GM19372 (cell line): ENCODE measurements at regions not wholly inside any gene's neighbourhood (a gene's known extent, or its start where the extent isn't known, plus 50 kb on each side); places are given as distances from the start of the nearest gene placed in this dataset.

Experiments used
- ATAC-seq: cut with Tn5 transposase; IDR thresholded peaks from one replicate; pipeline ENCODE4 v1.9.1; 2021; ENCODE audit warnings: mild to moderate bottlenecking, low read depth, moderate library complexity; ENCODE audit not compliant: unreplicated experiment

DNA sequence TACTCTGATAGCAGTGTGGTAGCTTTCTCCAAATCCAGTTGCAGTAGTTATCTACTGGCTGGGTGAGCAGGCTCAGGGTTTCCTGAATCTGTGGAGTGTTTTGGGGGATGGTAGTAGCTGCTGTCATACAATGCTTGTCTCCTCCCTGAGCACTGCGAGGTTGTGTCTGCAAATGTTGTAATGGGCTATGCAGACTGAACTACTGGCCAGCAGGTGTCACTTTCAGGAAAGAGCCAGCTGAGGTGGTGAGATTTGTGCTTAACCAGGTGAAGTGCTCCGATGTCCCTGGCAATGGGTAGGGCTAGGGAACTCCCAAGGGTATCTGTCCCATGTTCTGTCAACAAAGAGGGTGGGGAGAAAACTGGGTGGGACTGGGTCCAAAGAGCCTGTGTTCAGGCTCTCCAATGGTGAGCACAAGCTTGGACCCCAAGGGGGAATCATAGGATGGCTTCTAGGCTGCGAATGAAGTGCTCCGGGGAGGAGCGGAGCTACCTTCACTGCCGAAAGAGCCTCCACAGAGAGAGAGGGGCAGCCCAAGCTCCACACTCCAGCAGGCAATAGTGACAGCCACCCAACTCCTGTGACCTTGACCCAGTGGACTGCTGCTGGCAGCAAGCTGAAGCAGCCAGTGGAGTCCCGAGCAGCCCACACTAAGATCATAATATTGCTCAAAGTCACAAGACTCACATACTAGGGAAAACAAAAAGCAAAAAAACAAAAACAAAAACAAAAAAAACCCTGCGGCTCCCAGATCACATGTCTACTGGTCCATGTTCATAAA lies 1324.0 kb upstream of the USP15 start:
- ATAC-seq: no peak

DNA sequence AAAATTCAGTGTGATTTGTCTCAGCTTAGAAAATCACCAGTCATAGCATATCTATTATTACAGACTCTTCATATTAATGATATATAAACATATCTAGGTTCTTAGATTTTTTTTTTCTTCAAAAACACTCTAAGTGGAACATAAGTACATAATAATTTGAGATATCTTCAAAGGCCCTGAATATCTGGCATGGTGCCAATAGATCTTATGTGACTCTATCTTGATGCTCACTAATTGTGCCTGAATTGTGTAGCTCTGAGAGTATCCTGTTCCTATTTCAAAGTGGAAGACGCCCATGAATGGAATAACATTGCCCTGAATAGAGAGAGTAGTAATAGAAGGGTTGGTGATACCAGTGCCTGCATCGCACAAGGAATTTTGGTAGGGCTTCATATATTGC lies 1312.7 kb upstream of the USP15 start:
- ATAC-seq: no peak

DNA sequence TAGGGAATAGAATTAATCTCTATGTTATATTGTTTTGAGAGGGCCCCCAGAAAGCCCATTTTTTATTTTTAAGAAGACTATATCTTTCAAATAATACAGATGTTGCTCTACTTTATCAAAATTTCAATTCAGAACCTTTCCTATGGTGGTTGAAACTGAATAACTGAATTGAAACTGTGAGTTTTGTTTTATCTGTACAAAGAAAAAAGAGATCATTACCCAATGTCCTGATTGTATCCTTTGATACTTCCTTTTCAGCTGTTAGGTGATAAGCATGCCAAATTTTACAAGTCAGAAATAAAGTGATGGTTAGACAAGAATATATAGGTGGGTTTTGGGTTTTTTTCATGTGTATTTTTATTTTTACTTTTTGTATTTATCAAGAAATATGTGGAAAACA lies 1293.1 kb upstream of the USP15 start:
- ATAC-seq: no peak

DNA sequence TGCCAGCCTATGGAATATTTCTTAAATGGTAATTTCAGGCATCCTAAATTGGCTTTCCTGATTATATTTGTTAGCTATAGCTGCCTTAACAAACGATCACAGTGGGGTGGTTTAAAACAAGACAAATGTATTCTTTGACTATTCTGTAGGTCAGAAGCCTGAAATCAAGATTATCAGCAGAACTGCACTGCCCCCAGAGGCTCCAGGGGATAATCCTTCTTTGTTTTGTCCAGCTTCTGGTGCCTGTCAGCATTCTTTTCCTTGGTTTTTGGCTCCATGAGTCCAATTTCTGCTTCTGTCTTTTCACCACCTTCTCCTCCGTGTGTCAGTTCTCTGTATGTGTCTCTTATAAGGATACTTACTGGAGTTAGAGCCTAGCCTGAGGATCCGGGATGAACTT lies 1282.2 kb upstream of the USP15 start:
- ATAC-seq: no peak

DNA sequence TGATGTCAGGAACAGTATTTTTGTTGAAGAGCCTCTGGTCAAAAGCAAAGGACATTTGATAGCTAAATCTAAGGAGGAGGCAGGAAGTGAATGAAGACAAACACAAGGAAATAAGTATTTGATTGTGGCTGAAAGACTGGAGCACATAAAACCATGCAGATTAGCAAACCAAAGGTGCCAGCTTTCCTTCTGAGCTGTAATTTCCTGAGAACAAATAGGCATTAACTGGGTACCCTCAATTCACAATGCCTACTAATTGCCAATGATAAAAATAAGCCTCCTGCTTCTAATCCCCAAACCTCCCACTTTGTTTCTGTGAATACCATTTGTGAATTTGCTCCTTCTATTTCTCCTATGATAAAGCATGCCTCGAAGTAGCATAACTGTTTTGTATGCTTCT lies 1279.6 kb upstream of the USP15 start:
- no peak for ATAC-seq

DNA sequence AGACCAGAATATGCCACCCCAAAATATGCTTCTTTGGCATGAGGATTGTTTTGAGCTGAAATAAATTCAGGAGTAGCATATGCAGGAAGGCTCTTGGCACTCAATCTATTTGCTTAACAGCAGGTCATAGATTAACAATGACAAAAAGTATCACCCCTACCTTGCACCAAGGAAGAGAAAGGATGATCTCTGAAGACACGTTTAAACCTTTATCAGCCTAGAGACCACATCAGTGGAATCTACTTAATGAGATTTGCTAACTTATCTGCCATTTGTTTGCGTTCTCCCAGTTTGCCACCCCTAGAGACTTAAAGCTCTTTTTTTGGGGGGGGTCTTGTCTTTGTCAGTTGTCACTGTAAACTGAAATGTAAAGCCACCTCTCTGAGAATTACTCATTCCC lies 1278.7 kb upstream of the USP15 start:
- no peak for ATAC-seq

DNA sequence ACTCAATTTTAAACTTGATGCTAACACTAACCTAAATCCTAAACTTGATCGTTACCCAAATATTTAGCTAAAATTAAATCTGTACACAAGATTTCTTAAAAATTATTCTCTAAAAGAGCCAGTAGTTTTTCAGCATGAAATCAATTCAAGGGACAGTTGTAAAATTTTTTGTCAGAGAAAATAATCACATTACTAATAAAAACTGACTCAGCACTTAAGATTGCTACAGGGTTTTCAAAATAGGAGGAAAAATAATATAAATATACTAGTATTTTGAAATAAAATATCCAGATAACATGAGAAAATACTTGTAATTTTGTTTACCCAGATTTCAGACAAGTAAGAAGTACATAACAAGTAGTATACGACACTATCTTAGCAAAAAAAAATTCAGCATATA lies 1268.1 kb upstream of the USP15 start:
- no peak for ATAC-seq

DNA sequence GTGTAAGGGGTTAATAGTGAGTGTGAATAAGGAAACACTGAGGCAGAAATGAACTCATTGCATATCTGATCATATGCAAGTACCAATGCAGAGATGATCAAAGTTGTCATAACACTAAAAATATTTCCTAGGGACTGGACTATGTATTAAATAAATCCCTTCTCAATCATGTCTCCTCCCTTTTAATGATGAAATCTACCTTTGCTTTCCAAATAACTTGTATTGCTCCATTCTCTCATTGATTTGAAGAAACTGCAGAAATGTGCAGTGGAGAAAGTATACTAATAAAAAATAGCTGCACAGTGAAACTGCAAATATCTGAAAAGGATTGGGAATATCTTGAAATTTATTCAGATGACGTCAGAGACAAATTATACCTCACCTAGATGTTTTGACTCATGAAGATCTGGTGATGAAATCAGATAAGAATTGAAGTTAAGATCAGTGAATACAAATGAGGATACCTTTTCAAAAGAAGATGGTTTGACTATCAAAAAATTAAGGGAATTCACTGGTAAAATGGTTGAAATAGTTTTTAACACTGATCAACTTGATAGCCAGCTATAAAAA lies 1264.9 kb upstream of the USP15 start:
- no peak for ATAC-seq

DNA sequence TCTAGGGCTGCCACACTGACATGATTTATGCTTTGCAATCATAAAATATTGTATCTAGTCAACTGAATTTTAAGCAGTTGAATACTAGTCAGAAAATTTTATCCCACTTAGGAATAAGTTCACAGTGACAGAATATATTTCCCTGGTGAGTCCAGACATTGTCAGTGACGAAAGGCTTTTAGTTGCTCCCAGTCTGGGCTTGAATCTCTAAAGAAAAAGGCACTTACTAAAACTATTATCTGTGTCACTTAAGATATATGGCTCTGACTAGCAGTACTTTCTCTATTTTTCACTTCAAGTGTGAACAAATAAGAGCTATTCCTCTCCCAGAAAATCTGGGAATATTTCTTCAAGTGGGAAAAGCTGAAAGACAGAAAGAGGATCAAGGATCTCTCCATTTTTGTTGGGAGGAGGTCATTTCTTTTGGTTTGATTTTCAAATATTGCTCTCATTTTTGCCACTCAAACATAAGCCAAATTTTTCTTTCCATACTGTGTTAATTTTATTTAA lies 1262.3 kb upstream of the USP15 start:
- no peak for ATAC-seq

DNA sequence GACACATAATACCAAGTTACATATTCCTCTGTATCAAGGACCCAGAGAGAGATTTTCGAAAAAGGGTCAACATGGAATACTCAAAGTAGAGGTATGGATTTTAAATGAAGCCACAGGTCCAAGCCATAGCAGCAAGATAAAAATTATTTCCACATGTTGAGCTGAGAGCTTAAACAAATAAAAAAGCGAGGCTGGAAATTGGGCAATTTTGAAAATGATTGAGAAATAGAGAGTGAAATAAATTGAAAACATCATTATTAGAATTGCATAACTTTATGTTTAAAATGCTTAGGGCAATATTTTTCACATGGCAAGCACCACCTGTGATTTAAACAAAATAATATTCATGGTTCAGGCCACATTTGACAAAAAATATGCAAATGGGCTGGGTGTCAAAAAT lies 1251.0 kb upstream of the USP15 start:
- no peak for ATAC-seq

DNA sequence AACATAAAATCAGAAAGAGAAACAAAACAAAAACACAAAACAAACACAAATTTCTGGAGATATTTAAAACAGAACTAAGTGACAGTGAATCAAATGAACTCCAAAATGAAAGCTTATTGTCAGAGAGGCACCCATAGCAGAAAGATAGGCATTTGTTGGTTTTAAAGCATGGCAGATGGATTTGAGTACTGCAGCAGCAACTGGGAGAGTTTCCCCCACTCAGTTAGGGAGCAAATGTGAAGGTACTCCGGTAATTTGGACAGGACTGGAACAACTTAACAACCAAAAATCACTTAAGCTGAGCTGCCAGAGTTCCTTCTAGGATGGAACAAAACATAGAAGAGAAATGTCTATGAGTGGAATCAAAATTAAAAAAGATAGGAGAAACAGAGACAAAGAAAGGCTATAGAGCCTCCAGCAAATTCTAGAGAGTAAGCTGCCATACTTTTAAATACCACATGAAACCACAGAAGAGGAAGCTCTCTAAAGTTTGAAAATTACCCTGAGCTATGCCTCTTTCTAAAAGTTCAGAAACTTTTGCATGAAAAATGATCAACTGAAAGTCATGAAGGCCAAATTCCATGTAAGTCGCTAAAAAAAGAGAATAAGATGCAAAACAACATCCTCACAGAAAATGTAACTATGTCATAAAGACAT lies 1248.3 kb upstream of the USP15 start:
- no peak for ATAC-seq

DNA sequence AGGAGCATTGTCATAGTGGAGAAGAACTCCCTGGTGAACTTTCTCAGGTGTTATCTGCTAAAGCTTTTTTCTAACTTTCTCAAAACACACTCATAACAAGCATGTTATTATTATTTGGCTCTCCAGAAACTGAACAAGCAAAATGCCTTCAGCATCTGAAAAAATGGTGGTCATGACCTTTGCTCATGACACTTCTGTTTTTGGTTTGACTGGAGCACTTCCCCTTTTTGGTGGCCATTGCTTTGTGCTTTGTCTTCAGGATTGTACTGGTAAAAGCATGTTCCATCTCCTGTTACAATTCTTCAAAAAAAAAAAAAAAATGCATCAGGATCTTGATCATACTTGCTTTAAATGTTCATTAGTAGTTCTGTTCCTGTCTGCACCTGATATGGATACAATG lies 1241.6 kb upstream of the USP15 start:
- ATAC-seq: no peak

DNA sequence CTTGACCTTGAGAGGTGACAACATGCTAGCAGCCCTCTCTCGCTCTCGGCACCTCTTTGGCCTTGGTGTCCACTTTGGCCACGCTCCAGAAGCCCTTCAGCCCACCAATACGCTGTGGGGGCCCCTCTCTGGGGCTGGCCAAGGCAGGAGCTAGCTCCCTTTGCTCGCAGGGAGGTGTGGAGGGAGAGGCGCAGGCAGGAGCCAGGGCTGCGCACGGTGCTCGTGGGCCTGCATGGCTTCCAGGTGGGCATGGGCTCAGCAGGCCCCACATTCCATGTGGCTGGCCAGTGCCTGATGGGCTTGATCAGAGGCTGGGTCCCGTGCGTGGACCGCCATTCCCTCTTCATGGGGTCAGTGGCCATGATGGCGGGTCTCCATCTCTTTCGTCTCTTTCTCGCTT lies 1237.0 kb upstream of the USP15 start:
- no peak for ATAC-seq

DNA sequence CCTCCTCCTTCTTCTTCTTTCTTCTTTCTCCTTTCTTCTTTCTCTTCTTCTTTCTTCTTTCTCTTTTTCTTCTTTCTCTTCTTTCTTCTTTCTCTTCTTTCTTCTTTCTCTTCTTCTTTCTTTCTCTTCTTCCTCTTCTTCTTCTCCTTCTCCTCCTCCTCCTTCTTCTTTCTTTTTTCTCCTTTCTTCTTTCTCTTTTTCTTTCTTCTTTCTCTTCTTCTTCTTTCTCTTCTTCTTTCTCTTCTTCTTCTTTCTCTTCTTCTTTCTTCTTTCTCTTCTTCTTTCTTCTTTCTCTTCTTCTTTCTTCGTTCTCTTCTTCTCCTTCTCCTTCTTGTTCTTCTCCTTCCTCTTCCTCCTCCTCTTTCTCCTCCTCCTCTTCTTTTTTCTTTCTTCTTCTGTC lies 1230.7 kb upstream of the USP15 start:
- no peak for ATAC-seq

DNA sequence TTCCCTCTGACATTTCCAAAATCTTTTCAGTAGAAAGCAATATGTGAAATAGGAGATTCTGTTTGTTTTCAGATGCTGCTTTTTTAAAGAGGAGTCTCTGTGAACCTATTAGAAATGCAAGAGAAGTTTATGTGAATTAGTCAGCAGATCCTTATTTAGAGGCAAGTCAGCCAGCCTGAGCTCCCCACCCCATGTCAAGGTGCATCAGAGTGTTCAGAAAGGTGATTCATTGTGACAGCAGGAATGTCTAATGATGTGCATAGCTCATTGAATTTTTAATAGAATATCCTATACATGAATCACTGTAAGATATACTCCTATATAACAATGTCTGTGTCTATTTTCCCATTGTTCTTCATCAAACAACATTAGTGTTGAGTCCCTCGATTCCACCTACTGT lies 1222.4 kb upstream of the USP15 start:
- ATAC-seq: no peak

DNA sequence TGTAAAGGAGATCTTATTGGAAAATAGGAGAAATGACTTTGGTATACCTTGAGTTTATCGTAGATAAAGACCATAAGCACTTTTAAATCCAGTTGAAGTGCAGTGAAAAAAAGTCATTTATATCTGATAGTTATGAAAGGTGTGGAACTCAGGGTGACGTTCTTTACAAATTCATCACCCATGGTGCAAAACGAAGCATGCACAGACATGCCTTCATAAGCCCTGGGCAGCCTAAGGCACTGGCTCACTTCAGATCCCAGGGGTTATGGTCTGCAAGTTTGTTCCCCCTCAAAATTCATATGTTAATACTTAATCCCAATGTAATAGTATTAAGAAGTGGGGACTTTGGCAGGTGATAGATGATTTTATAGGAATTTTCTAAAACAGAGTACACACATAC lies 1216.4 kb upstream of the USP15 start:
- ATAC-seq: no peak

DNA sequence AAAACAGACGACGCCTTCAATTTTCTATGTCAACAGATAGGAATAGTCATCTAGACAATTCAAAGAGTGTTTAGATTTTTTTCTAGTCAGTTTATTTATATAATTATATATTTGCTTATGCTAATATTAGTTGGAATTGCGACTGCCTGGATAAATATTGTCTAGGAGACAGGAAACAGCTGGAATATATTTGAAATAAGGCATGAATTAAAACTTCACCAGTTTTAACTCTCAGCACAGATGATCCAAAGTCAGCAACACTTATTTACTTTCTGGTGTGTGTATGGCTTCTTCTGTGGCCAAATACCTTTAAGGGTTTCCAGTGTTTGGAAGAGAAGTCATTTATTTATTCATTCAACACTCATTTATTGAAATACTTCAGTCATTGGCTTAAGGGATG lies 1215.4 kb upstream of the USP15 start:
- no peak for ATAC-seq

DNA sequence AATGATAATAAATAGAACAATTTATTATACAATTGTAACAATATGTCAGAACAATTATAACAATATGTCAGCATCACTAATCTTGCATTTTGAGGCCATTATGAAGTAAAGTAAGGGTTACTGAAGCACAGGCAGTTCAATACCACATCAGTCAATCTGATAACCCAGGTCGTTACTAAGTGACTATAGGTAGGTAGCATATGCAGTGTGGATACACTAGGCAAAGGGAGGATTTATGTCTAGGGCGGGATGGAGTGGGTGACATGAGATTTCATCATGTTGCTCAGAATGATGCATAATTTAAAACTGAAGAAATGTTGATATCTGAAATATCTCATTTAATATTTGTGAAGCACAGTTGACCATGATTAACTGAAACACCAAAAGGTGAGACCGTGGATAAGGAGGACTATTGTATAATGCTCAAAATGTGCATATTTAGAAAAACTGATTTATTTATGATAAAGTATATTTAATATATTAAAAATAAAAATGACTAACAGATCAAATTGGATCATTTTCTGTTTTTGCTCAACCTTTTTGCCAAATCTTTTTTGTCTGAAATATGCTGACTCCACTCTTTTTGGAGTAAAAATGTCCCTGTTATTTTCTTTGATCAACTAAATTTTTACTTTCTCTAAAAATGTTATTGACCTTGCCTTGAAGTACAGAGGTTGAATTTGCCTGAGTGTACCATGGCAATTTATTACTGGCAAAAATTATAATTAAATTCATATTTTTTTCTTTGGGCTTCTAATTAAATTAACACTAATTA lies 1189.4 kb upstream of the USP15 start:
- no peak for ATAC-seq

DNA sequence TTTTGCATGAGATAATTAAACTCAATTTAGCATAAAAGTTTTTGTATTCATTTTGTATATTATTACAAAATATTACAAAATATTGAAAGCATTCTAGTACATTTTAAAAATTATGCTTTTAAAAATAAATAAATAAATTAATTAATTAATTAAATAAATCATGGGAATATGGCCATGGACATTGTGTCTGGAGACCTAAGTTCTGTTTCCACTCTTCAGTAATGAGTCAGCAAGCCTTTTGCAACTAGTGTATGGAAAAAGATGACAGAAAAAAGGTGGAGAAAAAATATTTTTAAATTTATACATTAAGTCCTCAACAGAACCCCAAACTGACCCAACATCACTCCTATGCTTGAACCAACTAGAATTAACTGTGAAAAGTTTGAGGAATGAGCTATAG lies 1187.5 kb upstream of the USP15 start:
- no peak for ATAC-seq

DNA sequence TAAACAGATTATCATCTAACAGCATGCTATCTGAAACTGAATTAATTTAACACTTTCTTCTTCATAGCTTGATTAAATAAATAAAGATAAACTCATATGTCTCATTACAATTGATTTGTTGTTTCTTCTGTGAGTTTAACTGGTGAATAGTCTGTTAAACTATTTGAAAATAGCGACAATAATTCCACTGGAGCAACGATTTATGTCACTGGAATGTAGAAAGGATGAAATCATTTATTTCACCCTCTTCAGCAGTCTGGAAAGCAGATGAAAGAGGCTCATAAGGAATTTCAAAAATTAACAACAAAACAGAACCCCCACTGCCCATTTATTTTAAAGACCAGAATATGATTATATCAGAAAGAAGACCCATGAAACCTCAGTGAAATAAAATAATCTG lies 1165.1 kb upstream of the USP15 start:
- no peak for ATAC-seq

DNA sequence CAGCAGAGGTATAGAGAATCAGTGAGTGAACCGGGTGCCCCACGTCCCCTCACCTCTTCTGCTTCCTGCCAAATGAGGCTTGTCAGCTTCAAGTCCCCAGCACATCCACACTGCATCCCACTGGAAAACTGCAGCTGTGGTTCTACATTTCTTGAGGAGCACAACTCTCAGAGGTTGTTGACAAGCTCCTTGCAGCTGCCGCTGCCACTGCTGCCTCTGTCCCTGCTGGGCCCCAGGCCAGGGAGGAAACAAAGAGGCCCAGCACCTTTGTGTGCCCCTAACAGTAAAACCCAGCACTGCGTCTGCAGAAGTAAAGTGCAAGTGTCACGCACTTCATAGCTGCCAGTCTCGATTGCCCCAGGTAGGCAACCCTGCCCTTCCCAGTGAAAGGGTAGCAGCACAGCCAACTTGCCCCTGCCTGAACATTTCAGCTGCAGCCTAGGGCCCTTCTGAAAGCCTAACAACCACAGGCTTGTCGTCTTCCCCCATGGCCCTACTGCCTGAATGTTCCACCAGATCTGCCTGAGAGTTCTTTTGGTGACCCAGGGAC lies 1162.1 kb upstream of the USP15 start:
- no peak for ATAC-seq
